Stomach (tissue), 8 donors: ENCODE measurements at regions not wholly inside any gene's neighbourhood (a gene's known extent, or its start where the extent isn't known, plus 50 kb on each side); places are given as distances from the start of the nearest gene placed in this dataset.

Experiments used
- DNase-seq, 2 donors: peaks; one replicate each; pipeline versions ENCODE4 v3.0.0 to v3.0.0-alpha.2; 2013 to 2019
- H3K27ac ChIP-seq, 5 donors: fragments of 200-600 bp in 4 of 5; sonication (generic) in 4 of 5; one replicate each; pipeline ENCODE4 v1.5.1; 2013 to 2019; ENCODE audit warnings: mild to moderate bottlenecking in 1 of 5, moderate library complexity in 1 of 5
- H3K27me3 ChIP-seq, 3 donors: fragments of 200-600 bp; sonication (generic); one replicate each; pipeline ENCODE4 v1.5.1; 2017 to 2019; ENCODE audit warnings: mixed run types in 1 of 3
- H3K36me3 ChIP-seq, 4 donors: fragments of 200-600 bp; sonication (generic); 1 replicate in 3 of 4; 2 replicates in 1 of 4; pipeline ENCODE4 v1.5.1; 2016 to 2019
- H3K4me1 ChIP-seq, 4 donors: fragments of 200-600 bp; sonication (generic); one replicate each; pipeline ENCODE4 v1.5.1; 2016 to 2019
- H3K4me3 ChIP-seq, 4 donors: fragments of 200-600 bp; sonication (generic) in 3 of 4; one replicate each; pipeline ENCODE4 v1.5.1; 2016 to 2019; ENCODE audit warnings: mild to moderate bottlenecking in 1 of 4
- H3K9me3 ChIP-seq, 4 donors: fragments of 200-600 bp; sonication (generic); one replicate each; pipeline ENCODE4 v1.5.1; 2016 to 2019
- EP300 ChIP-seq: sonication (generic); formaldehyde crosslinking; IDR thresholded peaks from one replicate; pipeline ENCODE4 v1.6.1; 2017; ENCODE audit warnings: antibody characterized with exemption
- POLR2A ChIP-seq, 4 donors: fragments of 450-650 bp; IDR thresholded peaks; one replicate each; pipeline ENCODE4 v1.6.1; 2016; ENCODE audit warnings: antibody characterized with exemption in 4 of 4, control low read depth in 2 of 4, mild to moderate bottlenecking in 1 of 4, moderate library complexity in 1 of 4
- POLR2AphosphoS5 ChIP-seq, 3 donors: sonication (generic); formaldehyde crosslinking; IDR thresholded peaks; one replicate each; pipeline ENCODE4 v1.6.1; 2016; ENCODE audit warnings: antibody characterized with exemption in 3 of 3
- WGBS, 5 donors: extraction: QIAGEN DNeasy Blood & Tissue Kit in 3 of 5; methylation state at CpG; one replicate each; pipeline versions ENCODE4 v1.1.5 to v1.1.7; 2013 to 2018; 5-methylcytosine and 5-hydroxymethylcytosine counted together
- intact Hi-C: fragments of 100-400 bp; cut with DNase I; formaldehyde crosslinking; loops from one replicate; pipeline ENCODE4 v1.15.1; 2023; ENCODE audit warnings: low total_unique reads
- TF ChIP-seq, protein P1 (sequence below), 7 experiments: fragments of 450-650 bp in 4 of 7; fragments of 200-600 bp in 3 of 7; sonication (generic) in 3 of 7; IDR thresholded peaks; one replicate each; pipeline ENCODE4 v1.5.1; 2016 to 2019; ENCODE audit warnings: antibody characterized with exemption in 7 of 7, control low read depth in 2 of 7, mild to moderate bottlenecking in 1 of 7
- donor health status: healthy with polysubstance abuse.
- donor health status: Bipolar disorder and iron deficiency.
- donor health status: healthy.

DNA sequence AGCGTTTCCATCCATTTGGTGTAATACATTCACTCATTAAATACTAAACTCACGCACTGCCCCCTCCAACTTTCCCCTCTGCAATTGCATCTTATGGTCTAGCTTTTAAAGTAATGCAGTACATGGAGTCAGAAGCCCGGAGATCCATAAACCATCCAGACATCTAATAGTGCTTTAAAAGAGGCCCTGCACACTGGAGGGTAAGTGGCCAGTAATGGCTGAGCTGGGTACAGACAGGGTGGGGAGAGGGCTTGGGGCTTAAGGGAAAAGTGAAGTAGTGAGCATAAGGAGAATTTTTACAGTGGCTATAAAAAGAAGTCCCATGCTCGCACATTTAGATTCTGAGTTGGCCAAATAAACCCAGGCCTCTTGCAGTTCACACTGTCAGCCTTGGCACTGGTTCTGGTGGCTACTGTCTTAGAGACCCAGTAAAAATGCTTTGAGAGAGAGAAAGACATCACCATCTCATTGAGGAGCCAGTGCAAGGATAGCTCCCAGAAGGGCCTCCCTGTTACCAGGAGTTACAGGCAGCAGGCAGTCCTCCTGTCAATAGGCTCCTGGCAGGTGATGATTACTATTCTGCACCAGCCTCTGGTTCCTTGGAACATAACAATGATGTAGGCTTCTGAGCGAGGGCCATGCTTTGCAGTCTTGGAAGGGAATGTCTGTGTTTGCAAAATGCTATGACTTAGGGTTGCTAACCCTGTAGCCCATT lies 112.6 kb upstream of the NEO1 start:
- TF ChIP-seq, protein P1, sequence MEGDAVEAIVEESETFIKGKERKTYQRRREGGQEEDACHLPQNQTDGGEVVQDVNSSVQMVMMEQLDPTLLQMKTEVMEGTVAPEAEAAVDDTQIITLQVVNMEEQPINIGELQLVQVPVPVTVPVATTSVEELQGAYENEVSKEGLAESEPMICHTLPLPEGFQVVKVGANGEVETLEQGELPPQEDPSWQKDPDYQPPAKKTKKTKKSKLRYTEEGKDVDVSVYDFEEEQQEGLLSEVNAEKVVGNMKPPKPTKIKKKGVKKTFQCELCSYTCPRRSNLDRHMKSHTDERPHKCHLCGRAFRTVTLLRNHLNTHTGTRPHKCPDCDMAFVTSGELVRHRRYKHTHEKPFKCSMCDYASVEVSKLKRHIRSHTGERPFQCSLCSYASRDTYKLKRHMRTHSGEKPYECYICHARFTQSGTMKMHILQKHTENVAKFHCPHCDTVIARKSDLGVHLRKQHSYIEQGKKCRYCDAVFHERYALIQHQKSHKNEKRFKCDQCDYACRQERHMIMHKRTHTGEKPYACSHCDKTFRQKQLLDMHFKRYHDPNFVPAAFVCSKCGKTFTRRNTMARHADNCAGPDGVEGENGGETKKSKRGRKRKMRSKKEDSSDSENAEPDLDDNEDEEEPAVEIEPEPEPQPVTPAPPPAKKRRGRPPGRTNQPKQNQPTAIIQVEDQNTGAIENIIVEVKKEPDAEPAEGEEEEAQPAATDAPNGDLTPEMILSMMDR (IDR thresholded peaks at IDR 0.05) = no peak
- no peak for TF ChIP-seq POLR2A (IDR thresholded peaks at IDR 0.05)
- no peak for TF ChIP-seq EP300
- no peak for TF ChIP-seq POLR2AphosphoS5 (IDR thresholded peaks at IDR 0.05)
- no peak overlapping the region for H3K27ac ChIP-seq
- WGBS, 5 donors = 82 to 89% (median 85%) methylated on average over 5 of the region's 5 CpGs
- H3K4me1 ChIP-seq = no peaks in the 10 kb centered on the region
- no peaks in the 10 kb centered on the region for H3K9me3 ChIP-seq
- no peaks in the 10 kb centered on the region for H3K27me3 ChIP-seq
- H3K4me3 ChIP-seq = no peak overlapping the region
- no peak for DNase-seq
- H3K36me3 ChIP-seq = no peaks in the 10 kb centered on the region
- intact Hi-C loops = no loop called here

DNA sequence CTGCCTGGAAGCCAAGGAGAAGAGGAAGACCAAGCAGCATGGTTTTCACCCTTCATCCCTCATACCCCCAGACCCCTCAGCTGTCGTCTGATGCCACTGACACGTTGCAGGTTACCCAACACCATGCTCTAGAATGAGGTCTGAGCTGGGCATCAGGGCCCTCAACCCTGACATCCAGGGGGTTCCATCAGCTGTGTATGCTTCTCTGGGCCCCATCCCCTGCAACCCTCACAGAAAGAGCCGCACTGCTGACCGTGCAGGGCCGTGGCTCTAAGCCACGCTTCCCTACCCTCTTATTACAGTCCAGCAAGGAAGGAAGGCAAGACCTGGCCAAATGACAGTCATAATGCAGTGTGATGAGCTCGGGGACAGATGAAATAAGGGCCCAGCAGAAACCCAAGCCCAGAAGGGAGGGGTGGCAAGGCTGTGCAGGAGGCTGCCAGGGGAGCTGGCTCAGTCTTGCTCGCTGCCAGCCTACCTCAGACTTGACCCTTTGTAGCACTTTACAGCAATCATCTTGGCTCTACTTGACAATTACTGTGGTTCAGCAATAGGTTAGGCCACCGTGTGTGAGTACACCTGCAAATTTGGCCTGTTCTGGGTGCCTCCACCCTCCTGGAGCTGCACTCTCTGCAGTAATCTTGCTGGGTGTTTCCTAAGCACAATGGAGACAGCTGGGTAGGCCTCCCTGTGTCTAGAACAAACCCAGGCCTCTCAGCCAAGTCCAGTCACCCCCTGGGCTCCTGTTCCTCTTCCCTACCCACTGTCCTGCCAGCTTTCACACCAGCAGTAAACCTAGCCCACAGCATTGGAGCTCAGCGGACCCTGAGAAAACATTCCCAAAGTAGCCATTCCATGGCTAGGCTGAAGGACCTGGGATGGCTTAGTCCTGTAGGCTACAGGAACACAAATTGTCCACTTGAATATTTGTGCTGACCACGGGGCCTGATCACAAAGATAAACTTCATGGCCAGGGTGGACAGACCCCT lies 115.3 kb upstream of the NEO1 start:
- no peaks in the 10 kb centered on the region for H3K4me1 ChIP-seq
- H3K27me3 ChIP-seq = peaks cover 0 to 8% (median 0%) of the 10 kb centered on the region in 3 donors
- intact Hi-C loops = no loop called here
- DNase-seq = no peak
- TF ChIP-seq EP300 (no peak), POLR2AphosphoS5 (IDR thresholded peaks at IDR 0.05) (no peak), POLR2A (IDR thresholded peaks at IDR 0.05) (no peak)
- TF ChIP-seq, protein P1 (IDR thresholded peaks at IDR 0.05) = no peak
- no peak overlapping the region for H3K4me3 ChIP-seq
- H3K27ac ChIP-seq = no peak overlapping the region
- H3K9me3 ChIP-seq = no peaks in the 10 kb centered on the region
- no peaks in the 10 kb centered on the region for H3K36me3 ChIP-seq
- WGBS, 5 donors = 84 to 91% (median 84%) methylated on average over 10 to 11 of the region's 11 CpGs

DNA sequence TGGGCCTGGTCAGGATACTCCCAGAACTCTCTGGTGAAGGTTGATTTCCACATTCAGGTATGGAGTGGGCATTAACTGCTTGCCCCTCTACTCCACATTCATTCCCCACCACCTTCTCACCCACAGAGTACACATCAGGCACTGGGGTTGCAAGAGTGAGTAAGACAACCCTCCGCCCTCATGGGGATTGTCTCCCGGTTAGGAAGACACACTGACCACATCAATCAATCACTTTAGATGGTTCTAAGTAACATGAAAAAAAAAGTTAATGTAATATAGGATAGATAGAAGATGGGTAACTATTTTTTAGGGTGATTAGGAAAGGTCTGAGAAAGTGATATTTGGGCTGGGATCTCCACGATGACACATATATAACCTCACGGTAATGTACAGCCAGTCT lies 116.0 kb upstream of the NEO1 start:
- H3K27me3 ChIP-seq = peaks cover 0 to 11% (median 0%) of the 10 kb centered on the region in 3 donors
- H3K9me3 ChIP-seq = no peaks in the 10 kb centered on the region
- H3K27ac ChIP-seq = no peak overlapping the region
- 89 to 94% (median 93%) methylated on average over 4 of the region's 4 CpGs for WGBS, 5 donors
- intact Hi-C loops = no loop called here
- no peak for TF ChIP-seq POLR2AphosphoS5 (IDR thresholded peaks at IDR 0.05)
- TF ChIP-seq POLR2A (IDR thresholded peaks at IDR 0.05) = no peak
- no peak for TF ChIP-seq EP300
- TF ChIP-seq, protein P1 (IDR thresholded peaks at IDR 0.05) = no peak
- H3K4me3 ChIP-seq = no peak overlapping the region
- DNase-seq = no peak
- no peaks in the 10 kb centered on the region for H3K4me1 ChIP-seq
- no peaks in the 10 kb centered on the region for H3K36me3 ChIP-seq

GRCh38 chr15:72935521-72935920 lies 116.7 kb upstream of the NEO1 start:
- TF ChIP-seq EP300 (no peak), POLR2AphosphoS5 (IDR thresholded peaks at IDR 0.05) (no peak), POLR2A (IDR thresholded peaks at IDR 0.05) (no peak)
- TF ChIP-seq, protein P1 (IDR thresholded peaks at IDR 0.05) = no peak
- no peaks in the 10 kb centered on the region for H3K9me3 ChIP-seq

More at GRCh38 chr15:72935521-72935920, 116.7 kb upstream of the NEO1 start:
- Histone ChIP-seq H3K4me1 (no peaks in the 10 kb centered on the region), H3K27ac (no peak overlapping the region), H3K36me3 (no peaks in the 10 kb centered on the region), H3K4me3 (no peak overlapping the region), H3K27me3 (peaks cover 0 to 16% (median 0%) of the 10 kb centered on the region in 3 donors)
- intact Hi-C loops = no loop called here
- 34 to 63% (median 47%) methylated on average over 2 of the region's 2 CpGs for WGBS, 5 donors
- DNase-seq = no peak
